Activated CD8-positive, alpha-beta memory T cell treated with anti-CD3 and anti-CD28 coated beads, Interleukin-2, amount 50 U/mL, for 1 hour (primary cell): ENCODE measurements at regions not wholly inside any gene's neighbourhood (a gene's known extent, or its start where the extent isn't known, plus 50 kb on each side); places are given as distances from the start of the nearest gene placed in this dataset.
A peak's percentile ranks its signal among the peaks of the same experiment; 100 is the strongest.
"Not testable (repeated sequence)": the region's sequence is repeated elsewhere in the genome, so short reads cannot be mapped to it uniquely, and the experiment has no call there.

Source experiments
- DNase-seq: peaks from one replicate; pipeline ENCODE4 v3.0.0-alpha.2; 2020; ENCODE audit errors: extremely low read depth

DNA sequence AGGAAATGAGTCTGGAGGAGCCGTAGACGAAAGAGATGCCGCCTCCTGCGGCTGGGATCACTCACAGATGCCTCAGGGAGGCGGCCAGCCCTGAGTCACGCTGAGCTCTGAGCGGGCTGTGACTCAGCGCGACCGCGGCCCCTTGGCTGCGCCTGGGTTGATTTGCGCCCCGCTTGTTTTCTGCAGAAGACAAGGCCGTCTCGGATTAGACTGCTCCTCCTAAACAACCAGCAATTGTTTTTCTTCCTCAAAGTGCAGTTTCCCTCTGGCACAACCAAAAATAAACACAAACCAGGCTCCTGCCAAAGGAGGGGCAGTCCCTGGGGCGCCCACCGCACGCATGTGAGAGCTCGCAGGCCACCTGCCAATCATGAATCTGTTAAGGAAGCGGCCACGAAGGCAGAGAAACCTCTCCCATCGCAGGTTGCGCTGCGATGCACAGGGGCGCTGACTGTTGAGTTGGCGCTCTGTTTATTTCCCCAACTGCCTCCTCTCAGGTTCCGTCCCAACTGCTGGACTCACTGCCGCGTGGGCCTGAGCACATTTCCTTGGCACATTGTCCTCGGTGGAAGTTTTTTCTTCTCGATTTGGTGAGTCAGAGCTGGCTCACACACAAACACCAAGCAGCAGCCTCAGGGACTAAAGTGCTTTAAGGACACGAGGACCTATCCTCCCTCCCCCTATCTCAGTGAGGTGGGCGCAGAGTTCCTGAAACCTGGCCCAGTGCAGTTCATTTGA is 85.2 kb upstream of the NDUFV2 start:
- peak; percentile 4 for DNase-seq

DNA sequence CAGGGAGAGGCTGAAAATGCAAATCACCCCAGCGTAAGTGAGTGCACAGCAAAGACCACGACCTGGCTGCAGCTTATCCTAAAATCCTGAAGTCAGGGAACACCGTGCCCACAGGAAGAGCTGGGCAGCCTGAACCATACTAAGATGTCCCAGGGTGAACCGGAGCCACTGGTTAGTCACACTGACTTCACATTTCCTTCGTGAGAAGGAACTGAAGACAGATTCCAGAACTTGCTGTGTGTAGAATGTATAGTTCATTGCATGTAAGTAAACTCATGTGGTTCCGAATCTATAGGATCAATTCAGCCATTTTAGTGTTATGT is 84.6 kb upstream of the NDUFV2 start:
- DNase-seq = no peak

DNA sequence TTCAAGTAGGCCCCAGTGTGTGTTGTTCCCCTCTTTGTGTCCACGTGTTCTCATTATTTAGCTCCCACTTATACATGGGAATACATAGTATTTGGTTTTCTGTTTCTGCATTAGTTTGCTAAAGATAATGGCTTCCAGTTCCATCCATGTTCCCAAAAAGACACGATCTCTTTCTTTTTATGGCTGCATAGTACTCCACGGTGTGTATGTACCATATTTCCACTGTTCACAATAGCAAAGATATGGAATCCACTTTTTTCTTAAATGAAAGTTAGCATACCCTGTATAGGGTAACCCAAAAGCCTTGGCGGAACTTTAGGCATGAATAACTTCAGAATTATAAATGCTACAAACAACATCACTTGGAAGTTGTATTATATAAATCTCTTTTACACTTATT is 83.4 kb upstream of the NDUFV2 start:
- no peak for DNase-seq

DNA sequence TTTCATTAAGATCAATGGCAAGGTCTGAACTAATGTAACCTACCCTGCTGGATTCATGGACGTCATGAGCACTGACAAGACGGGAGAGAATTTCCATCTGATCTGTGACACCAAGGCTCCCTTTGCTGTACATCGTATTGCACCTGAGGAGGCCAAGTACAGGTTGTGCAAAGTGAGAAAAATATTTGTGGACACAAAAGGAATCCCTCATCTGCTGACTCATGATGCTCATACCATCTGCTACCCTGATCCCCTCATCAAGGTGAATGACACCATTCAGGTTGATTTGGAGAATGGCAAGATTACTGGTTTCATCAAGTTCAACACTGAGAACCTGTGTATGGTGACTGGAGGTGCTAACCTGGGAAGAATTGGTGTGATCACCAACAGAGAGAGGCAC is 82.3 kb upstream of the NDUFV2 start:
- no peak for DNase-seq

DNA sequence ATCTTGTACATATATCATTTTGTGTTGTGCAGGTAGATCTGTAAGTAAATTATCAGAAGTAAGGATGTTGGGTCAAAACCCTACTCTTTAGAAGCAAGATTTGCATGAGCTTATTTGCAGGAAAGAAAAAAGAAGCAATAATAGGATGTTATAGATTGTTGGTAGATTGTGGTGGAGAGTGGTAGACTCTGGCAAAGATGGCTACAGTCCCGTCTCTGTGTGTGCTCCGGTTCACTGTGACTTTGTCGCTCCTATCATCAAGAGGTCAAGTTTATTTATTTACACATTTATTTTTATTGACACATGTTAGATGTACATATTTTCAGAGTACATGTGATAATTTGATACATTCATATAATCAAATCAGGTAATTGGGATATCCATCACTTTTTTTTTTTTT is 81.0 kb upstream of the NDUFV2 start:
- DNase-seq = no peak

DNA sequence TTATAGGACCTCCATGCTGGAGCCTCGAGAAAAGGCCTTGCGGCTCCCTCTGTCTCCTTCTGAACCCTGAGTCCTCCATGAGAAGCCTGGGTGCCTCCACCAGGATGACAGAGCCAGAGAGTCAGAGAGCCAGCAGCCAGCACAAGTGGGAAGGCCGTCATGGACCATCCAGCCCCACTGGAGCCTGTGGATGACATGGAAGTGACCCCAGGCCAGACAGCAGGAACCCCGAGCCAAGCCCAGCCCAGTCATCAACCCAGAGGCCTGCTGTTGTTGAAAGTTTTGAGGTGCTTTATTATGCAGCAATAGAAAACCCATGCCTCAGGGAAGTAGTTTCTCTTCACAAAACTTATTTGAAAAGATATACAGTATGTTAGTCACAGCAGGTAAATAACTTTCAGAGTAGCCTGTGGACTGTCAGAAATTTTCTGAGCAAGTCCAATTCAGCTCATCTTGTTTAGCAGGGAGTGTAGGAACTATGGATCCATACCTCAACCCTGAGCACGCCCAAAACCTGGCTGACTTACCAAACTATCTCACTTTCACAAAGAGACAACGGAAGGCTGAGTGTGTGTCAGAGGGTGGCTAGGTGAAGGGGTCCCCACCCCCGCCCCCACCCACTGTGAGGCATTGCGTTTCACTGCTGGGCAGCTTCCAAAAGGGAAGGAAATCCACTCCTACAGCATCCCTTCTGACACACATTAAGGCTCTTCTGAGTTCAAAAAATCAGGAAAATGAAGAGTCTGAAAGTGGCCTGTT is 79.9 kb upstream of the NDUFV2 start:
- DNase-seq = no peak

DNA sequence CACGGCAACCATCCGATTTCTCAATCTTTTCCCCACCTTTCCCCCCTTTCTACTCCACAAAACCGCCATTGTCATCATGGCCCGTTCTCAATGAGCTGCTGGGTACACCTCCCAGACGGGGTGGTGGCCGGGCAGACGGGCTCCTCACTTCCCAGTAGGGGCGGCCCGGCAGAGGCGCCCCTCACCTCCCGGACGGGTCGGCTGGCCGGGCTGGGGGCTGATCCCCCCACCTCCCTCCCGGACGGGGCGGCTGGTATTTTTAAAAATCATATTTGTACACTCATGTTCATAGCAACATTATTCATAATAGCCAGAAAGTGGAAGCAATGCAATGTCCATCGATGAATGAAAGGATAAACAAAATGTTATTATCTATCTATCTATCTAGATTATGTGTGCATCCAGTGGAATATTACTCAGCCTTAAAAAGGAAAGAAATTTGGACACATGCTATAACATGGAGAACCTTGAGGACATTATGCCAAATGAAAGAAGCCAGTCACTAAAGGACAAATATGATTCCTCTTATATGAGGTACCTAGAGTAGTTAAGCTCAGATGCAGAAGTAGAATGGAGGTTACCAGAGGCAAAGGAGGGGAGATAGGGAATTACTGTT is 78.4 kb upstream of the NDUFV2 start:
- DNase-seq = not testable (repeated sequence)

DNA sequence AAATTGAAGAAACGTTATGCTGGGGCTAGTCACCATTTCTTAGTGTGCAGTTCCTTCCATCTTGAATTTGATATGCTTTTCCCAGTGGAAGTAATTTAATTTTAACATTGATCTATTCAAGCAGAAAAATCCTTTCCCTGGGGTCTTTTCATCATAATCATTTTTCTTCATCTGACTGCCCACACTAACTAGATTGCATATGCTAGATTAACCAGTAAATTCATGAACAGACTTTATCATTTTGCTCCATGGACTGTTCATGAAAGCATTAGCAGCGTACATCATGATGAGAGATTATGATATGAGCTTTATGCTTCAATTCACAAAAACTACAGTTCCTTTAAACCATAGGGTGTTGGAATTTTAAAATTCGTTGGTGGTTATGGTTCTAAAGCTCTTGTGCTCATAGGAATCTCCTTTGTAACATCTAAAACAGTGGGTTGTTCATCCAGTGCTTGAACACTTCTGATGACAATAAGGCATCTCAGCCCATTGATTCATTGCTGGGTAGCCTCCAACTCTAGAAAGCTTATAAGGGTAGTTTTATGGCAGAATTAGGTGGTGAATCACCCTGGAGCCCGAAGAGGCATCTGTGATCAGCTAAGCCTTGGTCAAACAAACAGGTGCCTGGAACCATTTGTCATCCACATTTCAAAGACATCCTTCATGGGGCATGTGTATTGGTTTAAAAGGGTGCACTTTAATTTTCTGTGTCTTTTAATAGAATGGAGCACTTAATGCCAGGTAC is 77.2 kb upstream of the NDUFV2 start:
- DNase-seq = no peak

DNA sequence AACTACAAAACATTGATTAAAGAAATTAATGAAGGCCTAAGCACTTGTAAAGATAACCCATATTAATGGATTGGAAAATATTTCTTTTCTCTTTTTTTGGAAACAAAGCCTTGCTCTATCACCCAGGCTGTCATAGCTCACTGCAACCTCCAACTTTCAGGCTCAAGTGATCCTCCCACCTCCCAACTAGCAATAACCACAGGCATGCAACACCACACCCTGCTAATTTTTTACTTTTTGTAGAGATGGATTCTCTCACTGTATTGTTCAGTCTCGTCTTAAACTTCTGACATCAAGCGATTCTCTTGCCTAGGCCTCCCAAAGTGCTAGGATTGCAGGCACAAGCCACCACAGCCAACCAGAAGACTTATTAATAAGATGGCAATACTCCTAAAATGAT is 73.4 kb upstream of the NDUFV2 start:
- no peak for DNase-seq

DNA sequence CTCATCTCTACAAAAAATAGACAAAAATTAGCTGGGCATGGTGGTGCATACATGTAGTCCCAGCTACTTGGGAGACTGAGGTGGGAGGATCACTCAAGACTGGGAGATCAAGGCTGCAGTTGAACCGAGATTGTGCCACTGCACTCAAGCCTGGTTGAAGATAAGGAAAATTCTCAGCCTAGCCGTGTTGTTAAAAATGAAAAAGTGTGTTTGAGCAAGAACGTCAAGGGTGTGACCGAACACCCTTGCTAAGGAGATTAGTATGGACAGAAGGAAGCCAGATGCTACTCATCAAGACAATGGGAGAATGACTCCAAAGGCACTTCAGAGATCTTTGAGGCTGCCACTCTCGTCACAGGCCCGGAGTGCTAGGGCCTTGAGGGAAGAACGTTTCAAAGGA is 70.0 kb upstream of the NDUFV2 start:
- DNase-seq = no peak

DNA sequence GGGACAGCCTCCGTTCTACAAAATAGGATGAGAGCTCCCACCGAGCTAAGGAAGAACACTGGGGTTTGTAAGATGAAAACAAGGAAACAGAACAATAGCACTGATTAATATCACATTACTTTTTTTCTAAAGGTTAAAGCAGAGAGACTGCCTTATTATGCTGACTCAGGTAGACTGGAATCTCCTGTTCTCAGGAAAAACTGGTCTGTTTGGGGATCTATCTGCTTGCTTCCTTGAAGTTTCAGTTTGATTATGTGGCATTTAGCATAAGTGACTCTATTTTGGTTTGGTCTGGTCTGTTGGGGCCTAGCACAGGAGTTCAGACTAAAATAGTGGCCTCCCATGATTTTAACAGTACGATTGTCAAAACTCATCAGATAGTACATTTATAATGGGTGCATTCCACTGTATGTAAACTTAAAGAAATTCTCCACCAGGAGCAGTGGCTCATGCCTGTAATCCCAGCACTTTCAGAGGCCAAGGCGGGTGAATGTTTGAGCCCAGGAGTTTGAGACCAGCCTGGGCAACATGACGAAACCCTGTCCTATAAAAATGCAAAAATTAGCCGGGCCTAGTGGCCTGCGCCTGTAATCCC is 64.1 kb upstream of the NDUFV2 start:
- no peak for DNase-seq

DNA sequence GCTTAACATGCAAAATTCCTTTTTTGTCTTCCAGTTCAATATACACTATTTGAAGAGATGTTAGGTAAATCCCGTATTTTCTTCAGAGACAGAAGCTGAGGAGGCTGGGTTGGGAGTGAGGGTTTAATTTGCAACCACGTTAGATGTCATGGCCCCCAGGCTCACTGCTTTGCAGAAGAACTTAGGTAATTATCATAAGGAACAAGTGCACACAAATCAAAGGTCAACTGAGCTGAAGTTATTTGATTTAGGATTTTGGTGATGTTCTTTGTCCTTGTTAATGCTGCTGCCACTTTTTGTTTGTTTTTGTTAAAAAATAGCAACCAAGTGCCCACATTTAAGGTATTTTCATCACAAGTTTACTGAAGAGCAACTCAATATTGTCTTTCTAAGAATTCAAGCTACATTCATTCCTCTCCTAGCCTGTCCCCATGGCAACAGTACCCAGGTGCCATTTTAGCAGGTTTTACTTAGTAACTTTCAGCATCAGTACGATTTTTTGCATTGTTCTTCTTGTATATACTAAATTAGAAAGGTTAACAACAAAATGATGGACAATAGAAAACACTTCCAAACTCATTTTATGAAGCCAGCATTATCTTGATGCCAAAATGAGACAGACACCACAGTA is 62.9 kb upstream of the NDUFV2 start:
- no peak for DNase-seq

DNA sequence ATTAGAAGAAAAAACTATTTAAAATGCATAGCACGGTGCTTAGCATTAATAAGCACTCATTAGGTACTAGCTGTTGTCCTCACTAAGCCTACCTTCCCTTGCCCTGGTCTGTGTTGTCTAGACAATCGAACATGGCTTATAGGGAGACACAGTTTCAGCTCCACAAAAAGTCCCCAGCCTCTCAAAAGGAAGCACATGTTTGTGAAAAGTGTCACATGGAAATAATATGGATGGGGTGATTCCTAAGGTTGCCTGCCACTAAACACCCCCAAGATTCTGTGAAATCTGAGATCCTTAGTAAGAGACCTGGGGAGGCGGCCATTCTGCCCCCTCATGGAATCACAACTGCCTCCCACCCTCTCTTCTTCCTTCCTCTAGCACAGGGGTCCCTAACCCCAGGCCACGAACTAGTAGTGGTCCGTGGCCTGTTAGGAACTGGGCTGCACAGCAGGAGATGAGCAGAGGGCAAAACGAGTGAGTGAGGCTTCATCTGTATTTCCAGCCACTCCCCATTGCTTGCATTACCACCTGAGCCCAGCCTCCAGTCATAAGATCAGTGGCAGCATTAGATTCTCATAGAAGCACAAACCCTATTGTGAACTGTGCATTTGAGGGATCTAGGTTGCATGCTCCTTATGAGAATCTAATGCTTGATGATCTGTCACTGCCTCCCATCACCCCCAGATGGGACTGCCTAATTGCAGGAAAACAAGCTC is 59.6 kb upstream of the NDUFV2 start:
- no peak for DNase-seq

DNA sequence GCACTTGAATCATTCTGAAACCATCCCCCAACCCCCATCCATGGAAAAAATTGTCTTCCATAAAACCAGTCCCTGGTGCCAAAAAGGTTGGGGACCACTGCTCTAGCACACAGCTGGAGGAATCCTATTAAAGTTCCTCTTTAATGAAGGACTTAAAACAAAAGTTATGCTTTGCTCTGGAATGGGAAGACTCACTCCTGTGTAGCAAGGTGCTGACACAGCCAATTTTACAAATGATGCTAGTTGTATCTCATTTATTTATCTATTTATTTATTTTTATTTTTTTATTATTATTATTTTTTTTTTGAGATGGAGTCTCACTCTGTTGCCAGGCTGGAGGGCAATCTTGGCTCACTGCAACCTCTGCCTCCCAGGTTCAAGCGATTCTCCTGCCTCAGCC is 58.9 kb upstream of the NDUFV2 start:
- no peak for DNase-seq

DNA sequence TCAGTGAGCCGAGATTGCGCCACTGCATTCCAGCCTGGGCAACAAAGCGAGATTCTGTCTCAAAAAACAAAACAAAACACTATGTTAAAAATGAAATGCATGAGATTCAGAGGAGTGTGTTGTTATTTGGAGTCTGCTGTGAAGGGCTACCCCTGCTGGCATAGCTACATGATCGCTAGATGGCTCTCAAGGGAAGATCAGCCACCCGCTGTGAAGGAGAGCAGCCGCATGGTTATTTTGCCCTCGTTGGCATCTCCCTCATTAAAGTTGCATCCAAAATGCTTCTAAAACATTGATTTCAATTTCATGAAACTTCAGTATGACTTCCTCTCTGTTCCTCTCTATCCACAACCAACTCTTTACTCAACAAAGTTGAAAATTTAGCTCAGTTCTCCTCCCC is 54.8 kb upstream of the NDUFV2 start:
- DNase-seq = no peak

DNA sequence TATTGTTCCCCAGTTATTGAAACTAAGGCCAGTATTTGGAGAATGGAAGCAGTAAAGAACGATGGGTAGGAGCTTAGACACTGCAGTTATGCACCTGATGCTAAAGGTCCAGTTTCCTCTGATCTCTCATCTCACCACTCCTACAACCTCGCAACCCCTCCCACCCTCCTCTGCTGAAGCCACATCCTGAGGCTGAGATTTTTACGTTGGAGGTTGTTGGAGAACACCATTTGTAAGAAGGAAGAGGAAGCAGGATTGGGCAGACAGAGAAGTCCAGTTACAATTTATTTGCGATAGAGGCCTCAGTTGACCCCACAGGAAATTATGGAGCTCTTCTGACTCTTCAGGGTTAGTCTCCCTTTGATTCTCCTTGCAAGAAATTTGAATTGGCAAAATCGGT is 54.3 kb upstream of the NDUFV2 start:
- DNase-seq = no peak

DNA sequence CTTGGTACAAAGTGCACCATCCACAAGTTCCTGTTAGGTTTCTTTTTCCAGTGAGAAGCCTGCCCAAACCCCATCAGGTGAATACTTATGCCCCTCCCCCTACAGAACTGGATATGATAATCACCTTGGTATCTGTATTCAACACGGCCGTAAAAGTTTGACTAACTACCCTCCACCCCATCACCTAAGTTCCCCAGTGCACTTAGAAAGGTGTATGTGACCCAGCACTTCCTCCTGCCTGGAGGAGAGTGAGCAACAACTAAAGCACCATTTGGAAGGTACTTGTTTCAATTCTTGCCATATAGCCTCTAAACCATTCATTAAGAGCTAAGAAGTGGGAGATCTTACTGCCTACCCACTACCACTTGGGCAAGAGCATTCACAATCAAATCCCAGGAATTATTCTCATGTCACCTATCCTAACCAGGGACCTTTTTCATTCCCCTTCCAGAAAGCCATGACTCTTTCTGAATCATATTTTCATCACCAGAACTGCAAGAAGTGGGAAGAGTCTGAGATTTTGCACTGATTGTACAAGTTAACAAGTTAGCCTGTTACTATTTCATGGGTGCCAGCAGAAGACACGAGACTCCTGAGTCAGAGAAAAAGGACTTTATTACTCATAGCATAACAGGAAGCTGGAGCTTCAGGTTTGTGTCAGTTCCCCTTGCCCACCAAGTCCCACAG is 53.5 kb upstream of the NDUFV2 start:
- no peak for DNase-seq

DNA sequence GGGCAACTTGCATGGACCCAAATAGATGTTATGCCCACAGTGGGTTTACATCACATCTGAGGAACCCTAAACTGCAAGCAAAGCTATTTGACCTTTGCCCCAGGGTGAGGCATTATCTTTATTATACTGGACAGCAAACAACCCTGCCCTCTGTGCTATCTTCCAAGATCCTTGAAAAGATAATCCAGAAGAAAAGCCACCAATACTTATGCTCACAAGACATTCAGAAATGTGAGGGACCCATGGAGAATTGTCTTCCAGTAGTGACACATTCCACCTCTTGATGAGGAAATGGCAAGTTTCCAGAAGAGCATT is 53.0 kb upstream of the NDUFV2 start:
- no peak for DNase-seq

DNA sequence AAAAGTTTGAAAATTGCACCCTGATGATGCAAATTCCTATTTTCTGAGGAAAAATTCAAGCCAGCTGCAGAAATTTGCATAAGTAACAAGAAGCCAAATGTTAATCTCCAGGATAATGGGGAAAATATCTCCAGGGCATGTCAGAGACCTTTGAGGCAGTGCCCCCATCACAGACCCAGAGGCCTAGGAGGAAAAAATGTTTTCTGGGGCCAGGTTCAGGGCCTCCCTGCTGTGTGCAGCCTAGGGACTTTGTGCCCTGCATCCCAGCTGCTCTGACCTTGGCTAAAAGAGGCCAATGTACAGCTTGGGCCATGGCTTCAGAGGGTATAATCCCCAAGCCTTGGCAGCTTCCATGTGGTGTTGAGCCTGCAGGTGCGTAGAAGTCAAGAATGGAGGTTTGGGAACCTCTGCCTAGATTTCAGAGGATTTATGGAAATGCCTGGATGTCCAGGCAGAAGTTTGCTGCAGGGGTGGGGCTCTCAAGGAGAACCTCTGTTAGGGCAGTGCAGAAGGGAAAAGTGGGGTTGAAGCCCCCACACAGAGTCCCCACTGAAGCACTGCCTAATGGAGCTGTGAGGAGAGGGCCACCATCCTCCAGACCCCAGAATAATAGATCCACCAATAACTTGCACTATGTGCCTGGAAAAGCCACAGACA is 51.7 kb upstream of the NDUFV2 start:
- DNase-seq = not testable (repeated sequence)
